ENCODE measurements at regions not wholly inside any gene's neighbourhood (a gene's known extent, or its start where the extent isn't known, plus 50 kb on each side); places are given as distances from the start of the nearest gene placed in this dataset.

GRCh38 chr4:138452826-138453225, 210.7 kb upstream of the SLC7A11 start:
- TF ChIP-seq CTCF (IDR thresholded peaks at IDR 0.05; ENCODE audit: extremely low read depth in 1 of 2, insufficient read depth in 1 of 2, low read depth in 1 of 2, low read length in 2 of 2) (no peak), POLR2A (IDR thresholded peaks at IDR 0.05; ENCODE audit: low read depth, low read length) (no peak), EZH2 (IDR thresholded peaks at IDR 0.05; ENCODE audit: borderline replicate concordance, low read depth, low read length, severe bottlenecking) (no peak), MYC (IDR thresholded peaks at IDR 0.05; ENCODE audit: low read depth, low read length) (no peak)
